T-helper 1 cell treated with Interleukin-12 subunit alpha and Interleukin-12 subunit beta and Interleukin-4 antibody, amounts not matched to agents 30 μg/mL and 1 μg/mL, for 36 hours (primary cell): ENCODE measurements at regions not wholly inside any gene's neighbourhood (a gene's known extent, or its start where the extent isn't known, plus 50 kb on each side); places are given as distances from the start of the nearest gene placed in this dataset.

Source experiments
- H3K27ac Mint-ChIP-seq: one replicate; pipeline ENCODE4 v1.8.0; 2021; ENCODE audit warnings: mild to moderate bottlenecking, mixed read lengths
- H3K27me3 Mint-ChIP-seq: one replicate; pipeline ENCODE4 v1.8.0; 2021; ENCODE audit warnings: low read depth, mixed read lengths
- H3K36me3 Mint-ChIP-seq: one replicate; pipeline ENCODE4 v1.8.0; 2021; ENCODE audit warnings: low read depth, mixed read lengths
- H3K4me1 Mint-ChIP-seq: one replicate; pipeline ENCODE4 v1.8.0; 2021; ENCODE audit warnings: low read depth, mixed read lengths
- H3K4me3 Mint-ChIP-seq: one replicate; pipeline ENCODE4 v1.8.0; 2021; ENCODE audit warnings: mild to moderate bottlenecking, moderate library complexity, mixed read lengths
- H3K9me3 Mint-ChIP-seq: one replicate; pipeline ENCODE4 v1.8.0; 2021; ENCODE audit warnings: mixed read lengths

DNA sequence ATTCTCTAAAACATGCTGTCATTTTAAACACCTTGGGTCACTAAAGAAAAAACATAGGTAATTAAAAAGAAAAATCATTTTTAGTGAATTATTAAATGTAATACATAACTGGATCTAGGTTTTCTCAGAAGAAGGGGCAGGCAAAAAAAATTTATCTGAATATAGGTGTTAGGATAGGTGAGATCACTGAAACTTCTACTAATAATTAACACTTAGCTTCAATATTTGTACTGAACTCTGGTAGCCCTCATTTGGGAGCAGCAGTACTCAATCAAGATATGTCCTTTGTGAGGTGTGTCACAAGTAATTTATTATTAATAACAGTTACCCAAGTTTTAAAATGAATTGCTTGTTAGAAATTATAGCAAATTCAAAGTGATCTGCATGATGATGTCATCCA is 103.6 kb downstream of the ATP23 start:
- Mint-ChIP-seq H3K4me1 (no peaks in the 10 kb centered on the region), H3K27me3 (no peaks in the 10 kb centered on the region), H3K9me3 (peaks cover 4% of the 10 kb centered on the region), H3K27ac (no peak overlapping the region), H3K4me3 (no peak overlapping the region), H3K36me3 (no peaks in the 10 kb centered on the region)

DNA sequence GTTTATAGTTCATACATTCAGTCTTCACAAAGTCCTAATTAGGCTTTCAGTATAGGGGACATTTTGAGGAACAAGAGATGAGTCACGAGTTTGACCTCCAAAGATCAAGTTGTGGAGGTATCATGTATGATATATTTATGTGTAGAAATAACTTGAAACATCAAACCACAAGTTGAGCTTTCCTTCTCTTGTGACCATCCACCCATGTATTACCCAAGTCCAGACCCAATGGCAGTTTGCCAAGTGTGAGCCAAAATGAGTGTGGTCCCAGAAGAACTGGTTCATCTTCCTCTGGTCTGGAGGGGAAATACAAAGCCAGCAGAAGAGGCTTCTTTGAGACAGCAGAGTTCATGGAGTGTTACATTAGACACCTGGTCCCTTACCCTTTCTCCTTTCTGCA is 104.9 kb downstream of the ATP23 start:
- no peak overlapping the region for H3K27ac Mint-ChIP-seq
- H3K4me3 Mint-ChIP-seq = no peak overlapping the region
- no peaks in the 10 kb centered on the region for H3K4me1 Mint-ChIP-seq
- no peaks in the 10 kb centered on the region for H3K36me3 Mint-ChIP-seq
- peaks cover under 1% of the 10 kb centered on the region for H3K9me3 Mint-ChIP-seq
- H3K27me3 Mint-ChIP-seq = no peaks in the 10 kb centered on the region

DNA sequence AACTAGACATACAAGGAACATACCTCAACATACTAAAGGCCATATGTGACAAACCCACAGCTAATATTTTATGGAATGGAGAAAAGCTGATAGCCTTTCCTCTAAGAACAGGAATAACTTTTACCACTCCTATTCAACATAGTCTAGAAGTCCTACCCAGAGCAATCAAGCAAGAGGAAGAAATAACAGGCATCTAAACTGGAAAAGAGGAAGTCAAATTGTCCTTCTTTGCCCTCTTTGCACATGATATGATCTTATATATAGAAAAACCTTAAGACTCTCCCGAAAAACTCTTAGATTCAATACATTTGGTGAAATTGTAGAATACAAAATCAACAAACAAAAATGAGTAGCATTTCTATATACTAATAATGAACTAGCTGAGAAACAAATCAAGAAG is 110.0 kb downstream of the ATP23 start:
- H3K9me3 Mint-ChIP-seq = peaks cover 4% of the 10 kb centered on the region
- no peak overlapping the region for H3K4me3 Mint-ChIP-seq
- H3K4me1 Mint-ChIP-seq = no peaks in the 10 kb centered on the region

DNA sequence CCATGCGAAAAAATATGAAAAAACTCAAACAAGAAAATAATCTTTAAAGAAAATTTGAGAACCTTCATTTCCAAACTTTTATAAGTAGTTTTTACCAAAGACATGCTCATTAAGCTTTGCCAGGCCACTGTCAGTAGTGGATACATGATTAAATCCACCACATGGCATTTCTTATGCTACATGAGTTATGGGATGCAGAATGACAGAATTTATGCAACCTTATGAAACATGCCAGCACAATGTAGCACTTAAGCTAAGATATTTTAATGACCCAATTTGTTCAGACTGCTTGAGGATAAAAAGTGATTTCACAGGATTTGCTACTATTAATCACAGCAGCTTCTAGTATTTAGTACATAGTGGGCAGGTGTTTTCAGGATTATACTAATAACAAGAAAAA is 123.3 kb downstream of the ATP23 start:
- H3K36me3 Mint-ChIP-seq = no peaks in the 10 kb centered on the region
- H3K27me3 Mint-ChIP-seq = no peaks in the 10 kb centered on the region
- H3K9me3 Mint-ChIP-seq = peaks cover 4% of the 10 kb centered on the region
- no peaks in the 10 kb centered on the region for H3K4me1 Mint-ChIP-seq
- H3K27ac Mint-ChIP-seq = no peak overlapping the region
- H3K4me3 Mint-ChIP-seq = no peak overlapping the region

More for the DNA sequence above, 110.0 kb downstream of the ATP23 start:
- Mint-ChIP-seq H3K36me3 (no peaks in the 10 kb centered on the region), H3K27me3 (no peaks in the 10 kb centered on the region), H3K27ac (no peak overlapping the region)

DNA sequence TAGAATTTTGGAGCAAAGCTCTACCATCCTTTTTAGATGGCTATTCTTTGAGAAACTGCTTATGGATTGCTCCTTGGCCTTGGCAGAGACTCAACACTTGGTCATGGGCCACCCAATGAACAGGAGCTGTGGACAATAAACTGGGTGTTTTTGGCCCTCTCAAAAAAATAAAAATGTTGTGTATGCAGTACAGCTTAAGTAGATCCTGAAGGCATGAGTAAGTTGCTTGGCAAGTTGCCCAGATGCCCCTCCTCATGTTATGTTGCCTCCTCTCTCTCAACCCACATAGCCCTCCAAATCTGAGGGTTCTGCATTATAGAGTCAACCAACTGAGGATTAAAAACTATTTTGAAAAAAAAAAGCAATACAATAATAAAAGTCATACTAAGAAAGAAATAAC is 124.9 kb downstream of the ATP23 start:
- Mint-ChIP-seq H3K9me3 (no peaks in the 10 kb centered on the region), H3K4me3 (no peak overlapping the region), H3K27me3 (no peaks in the 10 kb centered on the region), H3K27ac (no peak overlapping the region), H3K4me1 (no peaks in the 10 kb centered on the region), H3K36me3 (no peaks in the 10 kb centered on the region)

DNA sequence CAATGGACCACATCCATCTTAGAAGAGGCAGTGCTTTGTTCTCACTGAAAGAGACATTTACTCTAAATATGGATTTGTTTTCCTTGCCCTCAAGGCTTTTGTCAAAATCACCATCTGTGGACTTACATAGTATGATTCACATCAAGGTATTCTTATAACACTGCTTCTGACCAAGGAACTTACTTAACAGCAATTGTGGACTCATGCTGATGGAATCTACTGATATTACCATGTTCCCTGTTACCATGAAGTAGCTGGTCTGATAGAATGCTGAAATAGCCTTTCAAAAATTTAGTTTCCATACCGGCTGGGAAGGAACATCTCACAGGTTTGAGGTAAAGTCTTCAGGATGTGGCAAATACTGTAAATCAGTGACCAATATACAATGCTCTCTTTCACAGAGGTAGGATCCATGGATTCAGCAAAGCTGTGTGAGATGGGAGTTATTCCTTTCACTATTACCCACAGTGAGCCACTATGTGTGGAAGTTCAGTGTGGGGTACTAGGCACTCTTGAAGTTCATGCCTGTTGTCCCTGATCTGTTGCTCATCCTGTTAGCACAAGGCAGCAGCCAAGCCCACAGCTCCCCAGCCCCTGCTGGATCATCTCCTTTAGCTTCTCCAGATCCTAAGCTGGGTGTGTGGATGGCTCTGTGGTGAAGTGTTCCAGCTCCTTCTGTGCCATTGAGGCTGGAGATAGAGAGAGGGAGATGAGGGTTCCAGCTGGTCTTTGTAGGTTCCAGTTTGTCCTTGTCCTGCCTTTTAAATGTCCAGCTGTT is 126.4 kb downstream of the ATP23 start:
- no peaks in the 10 kb centered on the region for H3K36me3 Mint-ChIP-seq
- no peaks in the 10 kb centered on the region for H3K9me3 Mint-ChIP-seq
- no peaks in the 10 kb centered on the region for H3K4me1 Mint-ChIP-seq
- H3K27me3 Mint-ChIP-seq = no peaks in the 10 kb centered on the region
- no peak overlapping the region for H3K27ac Mint-ChIP-seq
- H3K4me3 Mint-ChIP-seq = no peak overlapping the region

DNA sequence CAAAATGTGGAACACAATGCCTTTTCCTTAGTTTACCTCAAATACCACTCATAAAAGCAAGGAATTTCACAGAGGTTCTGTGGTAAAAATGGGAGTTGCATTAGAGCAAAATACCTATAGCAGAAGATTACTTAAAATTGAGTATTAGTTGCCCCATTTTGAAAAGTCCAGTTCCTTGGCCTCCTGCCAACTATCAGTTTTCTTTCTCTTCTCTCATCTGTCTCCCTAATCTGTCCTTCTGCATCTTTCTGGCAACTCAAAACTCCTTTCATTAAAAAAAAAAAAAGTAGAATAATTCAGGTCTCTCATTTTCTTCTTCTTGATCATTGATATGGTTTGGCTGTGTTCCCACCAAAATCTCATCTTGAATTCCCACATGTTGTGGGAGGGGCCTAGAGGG is 127.3 kb downstream of the ATP23 start:
- Mint-ChIP-seq H3K27me3 (no peaks in the 10 kb centered on the region), H3K27ac (no peak overlapping the region), H3K9me3 (no peaks in the 10 kb centered on the region), H3K36me3 (no peaks in the 10 kb centered on the region), H3K4me1 (no peaks in the 10 kb centered on the region), H3K4me3 (no peak overlapping the region)

DNA sequence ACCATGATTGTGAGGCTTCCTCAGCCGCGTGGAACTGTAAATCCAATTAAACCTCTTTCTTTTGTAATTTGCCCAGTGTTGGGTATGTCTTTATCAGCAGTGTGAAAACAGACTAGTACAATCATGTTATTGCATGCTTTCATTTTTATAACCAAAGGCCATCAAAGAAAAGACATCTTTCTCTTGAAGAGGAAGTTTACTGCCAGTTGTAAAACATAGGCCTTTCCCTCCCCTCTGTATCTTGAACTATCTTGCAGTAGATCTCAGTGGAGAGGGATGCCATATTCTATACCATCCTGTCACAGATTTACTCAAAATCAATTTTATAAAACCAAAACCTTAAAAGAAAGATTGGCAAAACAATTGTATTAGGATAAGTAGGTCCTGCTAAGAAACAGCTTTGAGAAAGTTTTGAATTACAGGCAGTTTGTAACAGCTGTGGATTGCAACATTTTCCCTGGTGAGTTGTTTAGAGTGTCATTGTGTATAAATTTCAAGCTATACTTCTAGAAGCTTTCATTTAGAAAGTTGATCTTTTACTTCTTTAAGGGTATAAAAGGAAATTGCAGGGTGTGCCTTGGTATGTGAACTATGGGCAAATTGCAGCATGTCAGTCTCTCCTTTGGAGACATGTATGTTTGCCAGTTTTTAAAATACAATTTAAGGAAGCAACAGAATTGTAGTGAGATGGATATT is 128.0 kb downstream of the ATP23 start:
- no peak overlapping the region for H3K27ac Mint-ChIP-seq
- H3K4me3 Mint-ChIP-seq = no peak overlapping the region
- no peaks in the 10 kb centered on the region for H3K4me1 Mint-ChIP-seq
- no peaks in the 10 kb centered on the region for H3K27me3 Mint-ChIP-seq
- H3K9me3 Mint-ChIP-seq = peaks cover 4% of the 10 kb centered on the region
- H3K36me3 Mint-ChIP-seq = no peaks in the 10 kb centered on the region

DNA sequence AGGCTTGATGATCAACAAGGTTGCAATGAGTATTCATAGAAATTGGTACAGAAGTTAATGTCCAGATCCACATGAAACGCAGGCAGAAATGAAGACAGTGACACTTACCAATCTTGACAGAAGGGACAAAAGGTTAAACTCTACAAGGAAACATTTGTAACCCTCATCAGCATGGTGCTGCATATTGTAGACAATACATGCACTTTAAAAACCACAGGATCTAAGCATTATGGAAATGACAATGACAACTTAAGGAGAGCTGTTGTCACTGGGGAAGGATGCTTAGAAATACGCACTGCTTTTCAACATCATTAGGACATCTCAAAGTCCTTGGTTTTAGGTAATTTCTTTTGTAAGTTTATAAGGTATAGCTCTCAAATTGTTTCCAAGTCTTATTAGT is 130.6 kb downstream of the ATP23 start:
- Mint-ChIP-seq H3K27ac (no peak overlapping the region), H3K36me3 (no peaks in the 10 kb centered on the region), H3K4me1 (no peaks in the 10 kb centered on the region), H3K4me3 (no peak overlapping the region), H3K9me3 (peaks cover 4% of the 10 kb centered on the region), H3K27me3 (no peaks in the 10 kb centered on the region)

DNA sequence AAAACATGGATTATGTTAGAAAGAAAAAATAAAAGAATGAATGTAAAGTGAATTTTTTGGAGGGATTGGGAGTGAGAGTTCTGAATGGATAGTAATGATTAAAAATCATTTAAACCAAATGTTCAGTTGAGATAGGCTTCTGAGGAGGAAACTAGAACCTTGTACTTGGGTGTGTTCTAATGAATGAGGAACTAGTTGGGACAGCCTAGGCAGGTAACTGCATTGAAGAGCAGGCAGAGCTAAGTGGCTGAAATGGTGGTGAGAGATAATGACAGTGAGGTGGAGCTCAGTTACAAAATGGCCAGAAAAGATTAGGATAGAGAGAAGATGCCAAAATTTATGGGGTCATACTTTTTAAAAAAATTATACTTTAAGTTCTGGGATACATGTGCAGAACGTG is 132.9 kb downstream of the ATP23 start:
- no peaks in the 10 kb centered on the region for H3K27me3 Mint-ChIP-seq
- H3K9me3 Mint-ChIP-seq = peaks cover 4% of the 10 kb centered on the region
- no peaks in the 10 kb centered on the region for H3K36me3 Mint-ChIP-seq
- H3K4me3 Mint-ChIP-seq = no peak overlapping the region
- no peak overlapping the region for H3K27ac Mint-ChIP-seq
- H3K4me1 Mint-ChIP-seq = no peaks in the 10 kb centered on the region

DNA sequence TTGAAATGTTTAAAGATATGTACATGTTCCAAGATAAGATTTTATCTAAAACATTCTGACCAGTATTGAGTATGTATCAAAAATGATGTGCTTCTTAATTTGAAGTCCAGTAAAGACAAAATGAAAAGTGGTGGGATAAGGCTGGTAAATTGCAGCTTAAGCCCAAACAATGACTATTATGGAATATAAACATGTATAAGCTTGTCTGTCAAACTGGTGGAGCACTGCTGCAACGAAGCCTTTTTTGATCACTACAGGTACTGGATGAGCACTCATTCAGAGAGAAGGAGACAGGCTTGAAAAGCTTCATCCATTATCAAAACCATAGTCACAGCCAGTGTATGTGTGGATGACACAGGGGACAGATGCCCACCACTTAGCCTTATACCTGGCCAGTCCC is 138.4 kb downstream of the ATP23 start:
- Mint-ChIP-seq H3K4me1 (no peaks in the 10 kb centered on the region), H3K27me3 (no peaks in the 10 kb centered on the region), H3K4me3 (no peak overlapping the region), H3K27ac (no peak overlapping the region), H3K36me3 (no peaks in the 10 kb centered on the region), H3K9me3 (no peaks in the 10 kb centered on the region)

DNA sequence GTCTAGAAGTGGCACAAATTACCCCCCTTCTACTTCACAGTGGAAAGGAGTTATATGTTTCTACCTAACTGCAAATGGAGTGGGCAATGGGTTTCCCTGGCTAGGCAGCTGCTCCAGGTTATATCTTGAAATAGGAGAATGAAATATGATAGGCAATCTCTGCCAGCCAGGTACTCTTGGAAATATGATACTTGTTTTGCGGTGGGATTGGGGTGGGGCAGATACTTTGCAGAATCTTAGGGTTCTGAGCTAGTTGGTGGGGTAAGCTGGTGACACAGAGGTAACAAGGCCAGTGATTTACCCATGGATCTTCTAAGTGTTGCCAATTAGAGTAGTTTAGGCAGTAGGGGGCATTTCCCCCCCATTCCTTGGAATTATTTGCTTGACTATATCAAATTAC is 140.1 kb downstream of the ATP23 start:
- no peaks in the 10 kb centered on the region for H3K36me3 Mint-ChIP-seq
- H3K27ac Mint-ChIP-seq = no peak overlapping the region
- no peak overlapping the region for H3K4me3 Mint-ChIP-seq
- no peaks in the 10 kb centered on the region for H3K27me3 Mint-ChIP-seq
- no peaks in the 10 kb centered on the region for H3K4me1 Mint-ChIP-seq
- no peaks in the 10 kb centered on the region for H3K9me3 Mint-ChIP-seq

DNA sequence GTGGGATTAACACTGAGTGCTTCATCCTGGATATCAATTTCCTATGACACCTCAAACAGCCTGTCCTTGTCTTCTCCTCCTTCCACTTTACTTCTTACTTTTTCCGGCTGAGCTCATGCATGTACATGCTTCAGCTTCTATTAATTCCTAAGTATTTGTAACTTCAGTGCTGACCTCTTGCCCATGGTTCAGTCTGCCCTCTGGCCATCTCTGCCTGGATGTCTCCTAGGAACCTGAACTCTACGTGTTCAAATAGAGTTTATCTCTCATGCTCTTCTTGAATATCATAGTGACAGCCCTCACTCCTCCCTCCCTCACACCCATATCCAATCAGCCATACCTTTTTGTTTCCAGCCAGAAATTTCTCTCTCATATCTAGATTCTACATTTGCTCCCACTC is 141.6 kb downstream of the ATP23 start:
- no peaks in the 10 kb centered on the region for H3K36me3 Mint-ChIP-seq
- no peaks in the 10 kb centered on the region for H3K4me1 Mint-ChIP-seq
- no peak overlapping the region for H3K4me3 Mint-ChIP-seq
- no peaks in the 10 kb centered on the region for H3K9me3 Mint-ChIP-seq
- no peak overlapping the region for H3K27ac Mint-ChIP-seq
- no peaks in the 10 kb centered on the region for H3K27me3 Mint-ChIP-seq

DNA sequence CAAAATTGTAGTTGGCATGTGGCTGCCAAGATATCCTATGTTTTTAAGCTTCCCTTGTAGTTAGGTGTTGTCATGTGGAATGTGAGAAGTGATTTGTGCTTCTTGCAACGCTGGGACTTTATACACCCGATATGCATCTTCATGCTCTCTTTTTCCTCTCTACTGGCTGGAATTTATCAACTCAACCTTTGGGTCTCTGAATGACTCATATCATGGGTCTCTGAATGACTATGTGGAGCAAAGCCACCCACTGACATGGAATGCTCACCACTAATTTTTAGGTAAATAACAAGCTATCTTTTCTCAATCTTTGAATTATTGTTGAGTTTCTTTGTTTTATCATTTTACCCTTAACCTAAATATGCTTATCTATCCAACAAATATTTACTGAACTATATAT is 144.6 kb downstream of the ATP23 start:
- Mint-ChIP-seq H3K9me3 (no peaks in the 10 kb centered on the region), H3K27me3 (no peaks in the 10 kb centered on the region), H3K27ac (no peak overlapping the region), H3K4me1 (no peaks in the 10 kb centered on the region), H3K36me3 (no peaks in the 10 kb centered on the region), H3K4me3 (no peak overlapping the region)

DNA sequence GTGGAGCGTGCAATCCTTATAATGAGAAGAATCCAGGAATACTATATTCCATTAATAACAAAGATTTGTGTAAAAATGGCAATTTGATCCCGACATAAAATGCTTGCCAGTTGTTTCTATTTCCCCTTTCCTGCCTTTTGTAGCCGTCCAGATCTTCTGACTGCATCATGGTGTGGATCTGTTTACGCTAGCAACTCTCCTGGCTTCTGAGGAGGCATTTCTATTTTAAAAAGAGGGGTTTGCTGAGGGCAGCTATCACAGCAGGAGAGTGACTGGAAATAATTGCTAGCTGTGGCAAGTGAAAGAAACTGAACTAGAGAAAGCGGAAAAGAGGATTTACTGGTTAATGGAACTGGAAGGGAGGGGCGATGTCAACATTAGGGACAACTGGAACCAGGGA is 145.6 kb downstream of the ATP23 start:
- no peaks in the 10 kb centered on the region for H3K9me3 Mint-ChIP-seq
- H3K36me3 Mint-ChIP-seq = no peaks in the 10 kb centered on the region
- H3K4me1 Mint-ChIP-seq = no peaks in the 10 kb centered on the region
- H3K27me3 Mint-ChIP-seq = no peaks in the 10 kb centered on the region
- no peak overlapping the region for H3K27ac Mint-ChIP-seq
- no peak overlapping the region for H3K4me3 Mint-ChIP-seq
